ENCODE measurements at regions not wholly inside any gene's neighbourhood (a gene's known extent, or its start where the extent isn't known, plus 50 kb on each side); places are given as distances from the start of the nearest gene placed in this dataset.

DNA sequence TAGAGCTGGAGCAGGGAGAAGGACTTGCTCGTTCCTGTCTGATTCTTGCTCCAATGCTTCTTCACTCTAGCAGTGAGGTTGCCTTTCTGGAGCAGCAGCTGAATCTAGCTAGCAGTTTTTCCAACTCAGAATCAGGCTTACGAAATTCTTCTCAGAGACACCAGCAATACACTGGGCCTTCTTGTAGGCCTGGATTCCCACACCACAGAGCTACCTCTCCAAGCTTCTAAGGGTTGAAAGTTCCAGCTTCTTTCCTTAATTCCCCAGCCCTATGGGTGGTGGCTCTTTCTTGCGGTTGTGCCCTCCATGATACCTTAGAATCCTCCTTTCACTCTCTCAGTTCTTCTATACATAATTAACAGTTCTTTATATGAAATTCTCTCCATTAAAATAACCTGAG, 586.6 kb downstream of the INHBA start:
- TF ChIP-seq, protein P1, sequence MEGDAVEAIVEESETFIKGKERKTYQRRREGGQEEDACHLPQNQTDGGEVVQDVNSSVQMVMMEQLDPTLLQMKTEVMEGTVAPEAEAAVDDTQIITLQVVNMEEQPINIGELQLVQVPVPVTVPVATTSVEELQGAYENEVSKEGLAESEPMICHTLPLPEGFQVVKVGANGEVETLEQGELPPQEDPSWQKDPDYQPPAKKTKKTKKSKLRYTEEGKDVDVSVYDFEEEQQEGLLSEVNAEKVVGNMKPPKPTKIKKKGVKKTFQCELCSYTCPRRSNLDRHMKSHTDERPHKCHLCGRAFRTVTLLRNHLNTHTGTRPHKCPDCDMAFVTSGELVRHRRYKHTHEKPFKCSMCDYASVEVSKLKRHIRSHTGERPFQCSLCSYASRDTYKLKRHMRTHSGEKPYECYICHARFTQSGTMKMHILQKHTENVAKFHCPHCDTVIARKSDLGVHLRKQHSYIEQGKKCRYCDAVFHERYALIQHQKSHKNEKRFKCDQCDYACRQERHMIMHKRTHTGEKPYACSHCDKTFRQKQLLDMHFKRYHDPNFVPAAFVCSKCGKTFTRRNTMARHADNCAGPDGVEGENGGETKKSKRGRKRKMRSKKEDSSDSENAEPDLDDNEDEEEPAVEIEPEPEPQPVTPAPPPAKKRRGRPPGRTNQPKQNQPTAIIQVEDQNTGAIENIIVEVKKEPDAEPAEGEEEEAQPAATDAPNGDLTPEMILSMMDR (IDR thresholded peaks at IDR 0.05), result no peak
- TF ChIP-seq POLR2A (IDR thresholded peaks at IDR 0.05), result no peak
- no peak for TF ChIP-seq POLR2AphosphoS5 (IDR thresholded peaks at IDR 0.05)
- no peak for TF ChIP-seq EP300 (IDR thresholded peaks at IDR 0.05)

Measured in sigmoid colon (tissue), 4 donors.